Stimulated activated CD8-positive, alpha-beta memory T cell treated with anti-CD3 and anti-CD28 coated beads, Interleukin-4, amount 100 ng/mL, for 4 hours (primary cell): ENCODE measurements at regions not wholly inside any gene's neighbourhood (a gene's known extent, or its start where the extent isn't known, plus 50 kb on each side); places are given as distances from the start of the nearest gene placed in this dataset.
"Not testable (repeated sequence)": the region's sequence is repeated elsewhere in the genome, so short reads cannot be mapped to it uniquely, and the experiment has no call there.

Experiments used
- DNase-seq, 2 donors: peaks; one replicate each; pipeline ENCODE4 v3.0.0-alpha.2; 2020; ENCODE audit warnings: low read depth in 2 of 2, low spot score in 1 of 2

DNA sequence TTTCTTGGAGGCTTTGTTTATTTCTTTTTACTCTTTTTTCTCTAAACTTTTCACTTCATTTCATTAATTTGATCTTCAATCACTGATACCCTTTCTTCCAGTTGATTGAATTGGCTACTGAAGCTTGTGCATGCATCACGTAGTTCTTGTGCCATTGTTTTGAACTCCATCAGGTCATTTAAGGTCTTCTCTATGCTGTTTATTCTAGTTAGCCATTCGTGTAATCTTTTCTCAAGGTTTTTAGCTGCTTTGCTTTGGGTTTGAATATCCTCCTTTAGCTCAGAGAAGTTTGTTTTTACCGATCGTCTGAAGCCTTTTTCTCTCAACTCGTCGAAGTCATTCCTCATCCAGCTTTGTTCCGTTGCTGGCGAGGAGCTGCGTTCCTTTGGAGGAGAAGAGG is 189.9 kb downstream of the TTC6 start:
- DNase-seq: not testable (repeated sequence)

DNA sequence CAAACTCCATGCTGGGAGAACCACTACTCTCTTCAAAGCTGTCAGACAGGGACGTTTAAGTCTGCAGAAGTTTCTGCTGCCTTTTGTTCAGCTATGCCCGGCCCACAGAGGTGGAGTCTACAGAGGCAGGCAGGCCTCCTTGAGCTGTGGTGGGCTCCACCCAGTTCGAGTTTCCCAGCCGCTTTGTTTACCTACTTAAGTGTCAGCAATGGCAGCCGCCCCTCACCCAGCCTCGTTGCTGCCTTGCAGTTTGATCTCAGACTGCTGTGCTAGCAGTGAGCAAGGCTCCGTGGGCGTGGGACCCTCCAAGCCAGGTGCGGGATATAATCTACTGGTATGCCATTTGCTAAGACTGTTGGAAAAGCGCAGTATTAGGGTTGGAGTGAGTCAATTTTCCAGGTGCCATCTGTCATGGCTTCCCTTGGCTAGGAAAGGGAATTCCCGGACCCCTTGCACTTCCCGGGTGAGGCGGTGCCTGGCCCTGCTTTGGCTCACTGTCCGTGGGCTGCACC is 190.7 kb downstream of the TTC6 start:
- DNase-seq: not testable (repeated sequence)

DNA sequence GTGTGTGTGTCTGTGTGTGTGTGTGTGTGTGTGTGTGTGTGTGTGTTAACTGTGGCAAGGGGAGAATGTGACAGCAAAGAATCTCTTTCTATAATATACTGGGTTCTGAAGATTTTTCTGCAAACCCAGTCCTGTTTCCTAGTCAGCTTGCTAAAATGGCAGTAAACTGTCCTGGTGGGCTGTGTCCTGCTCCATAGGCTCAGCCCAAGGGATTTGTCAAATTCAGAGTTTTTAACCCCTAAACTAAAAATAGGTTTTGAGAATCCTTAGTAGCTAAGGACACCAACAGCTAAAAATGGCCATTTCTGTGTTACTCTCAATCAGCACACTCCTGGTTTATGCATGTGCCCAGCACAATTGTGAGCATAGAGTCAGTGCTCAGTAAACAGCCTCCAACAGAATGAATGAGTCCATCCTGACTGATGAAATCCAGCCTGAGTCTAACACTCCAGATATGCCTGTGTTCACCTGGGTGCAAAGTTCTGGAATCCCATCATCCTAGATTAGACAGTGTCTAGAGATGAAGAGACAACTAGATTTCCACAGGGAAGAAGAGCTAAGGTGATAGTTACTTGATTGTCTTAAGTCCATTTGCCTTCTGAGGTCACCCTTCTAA is 192.6 kb downstream of the TTC6 start:
- DNase-seq: no peak

DNA sequence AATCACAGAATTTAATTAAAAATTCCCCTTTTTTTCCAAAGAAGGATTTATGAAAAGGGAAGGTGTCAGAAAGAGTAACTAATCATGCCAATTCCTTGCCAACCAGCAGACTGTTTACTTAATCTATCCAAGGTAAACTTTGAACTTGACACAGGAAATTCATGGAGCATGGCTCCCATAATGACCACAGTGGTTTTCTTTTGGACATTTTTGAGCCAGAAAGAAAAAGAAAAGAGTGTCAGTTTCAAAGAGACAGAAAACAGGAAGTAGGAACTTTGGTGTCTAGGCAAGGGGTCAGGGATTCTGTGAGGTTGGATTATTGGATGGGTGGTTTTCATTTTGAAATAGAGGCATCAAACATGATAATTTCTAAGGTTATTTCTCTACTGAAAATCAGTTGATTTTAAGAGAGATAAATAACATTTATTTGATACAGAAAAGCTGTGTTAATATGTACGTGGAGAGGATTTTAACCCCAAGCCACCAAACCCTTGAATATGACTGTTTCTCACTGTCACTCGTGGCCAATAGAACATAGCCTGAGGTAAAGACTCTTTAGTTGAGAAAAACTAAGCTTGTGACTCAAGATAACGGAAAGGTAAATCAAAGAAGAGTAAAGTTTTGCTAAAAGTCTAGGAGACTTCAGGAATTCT is 196.1 kb downstream of the TTC6 start:
- no peak for DNase-seq

DNA sequence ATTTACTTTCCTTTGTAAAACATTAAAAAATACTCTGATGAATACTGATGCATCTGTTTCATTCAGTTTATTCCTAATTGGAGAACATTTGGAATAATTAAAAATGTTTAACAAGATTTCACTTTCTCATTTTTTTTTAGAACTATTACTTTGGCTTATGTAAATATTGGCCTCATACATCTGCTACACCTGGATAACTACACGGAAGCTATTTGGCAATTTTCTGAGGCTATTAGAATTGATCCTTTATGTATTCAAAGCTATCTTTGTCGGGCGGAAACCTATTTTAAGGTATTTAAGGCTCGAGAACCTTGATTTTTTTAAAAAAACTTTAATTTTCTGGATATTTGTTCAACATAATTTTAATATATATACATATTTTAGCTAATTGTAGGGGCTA is 196.7 kb downstream of the TTC6 start:
- no peak for DNase-seq

DNA sequence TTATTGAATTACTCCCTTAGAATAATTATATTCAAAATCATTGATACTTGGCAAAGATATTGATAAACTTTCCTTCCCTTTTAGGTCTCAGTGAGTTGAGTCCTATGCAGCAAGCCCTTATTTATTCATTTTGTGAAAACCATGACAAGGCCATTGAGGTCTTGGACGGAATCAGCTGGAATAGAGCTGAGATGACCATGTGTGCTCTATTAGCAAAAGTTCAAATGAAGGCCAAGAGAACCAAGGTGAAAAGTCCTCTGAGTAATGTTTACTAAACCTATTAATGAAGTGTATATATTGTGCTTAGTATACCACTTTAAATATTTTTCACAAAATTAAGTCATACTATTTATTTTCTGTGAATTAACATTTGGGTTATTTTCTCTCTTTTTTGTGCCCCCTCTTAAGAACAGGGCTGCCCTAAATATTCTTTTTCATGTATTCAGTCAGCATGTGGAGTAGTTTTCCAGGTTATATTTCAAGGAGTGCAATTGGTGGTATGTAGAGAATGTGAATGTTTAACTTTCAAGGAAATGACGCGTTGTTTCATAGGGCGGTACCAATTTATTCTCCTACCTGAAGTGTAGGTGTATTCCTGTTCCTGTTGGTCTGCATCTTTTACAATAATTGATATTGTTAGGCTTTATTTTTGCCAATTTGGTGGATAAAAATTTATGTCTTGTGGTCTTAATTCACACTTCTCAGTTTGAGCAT is 201.4 kb downstream of the TTC6 start:
- DNase-seq: no peak

DNA sequence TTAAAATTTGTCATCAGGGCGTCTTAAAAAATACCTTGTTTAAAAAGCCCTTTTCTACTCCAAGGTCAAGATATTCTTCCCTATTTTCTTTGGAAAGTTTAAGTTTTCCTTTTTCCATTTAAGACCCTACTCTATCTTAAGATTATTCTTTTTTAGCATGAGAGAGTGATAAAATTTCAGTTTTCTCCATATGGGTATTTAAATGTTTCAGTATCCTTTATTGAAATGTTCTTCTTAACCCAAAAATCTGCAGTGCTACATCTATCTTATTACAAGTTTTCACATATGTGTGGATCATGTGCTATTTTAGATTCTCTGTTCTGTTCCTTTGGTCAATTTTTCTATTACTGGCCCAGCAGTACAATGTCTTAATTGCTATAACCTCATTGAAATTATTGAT is 202.2 kb downstream of the TTC6 start:
- DNase-seq: no peak

DNA sequence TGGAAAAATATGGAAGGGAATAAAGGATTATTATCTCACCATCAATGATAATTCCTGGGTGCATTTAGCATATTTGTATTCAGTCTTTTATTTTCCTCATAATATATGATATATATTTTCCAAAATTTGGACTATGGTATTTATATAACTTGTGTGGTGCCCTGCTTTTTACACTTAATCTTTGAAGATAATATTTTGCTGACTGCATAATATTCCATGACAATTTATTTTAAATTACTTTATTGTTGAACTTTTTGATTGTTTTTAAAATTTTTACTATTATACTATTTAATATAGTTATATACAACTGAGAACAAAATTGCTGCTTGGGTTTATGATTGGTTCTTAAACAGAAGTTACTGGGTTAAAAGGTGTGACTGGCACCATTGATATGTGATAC is 212.3 kb downstream of the TTC6 start:
- DNase-seq: no peak

DNA sequence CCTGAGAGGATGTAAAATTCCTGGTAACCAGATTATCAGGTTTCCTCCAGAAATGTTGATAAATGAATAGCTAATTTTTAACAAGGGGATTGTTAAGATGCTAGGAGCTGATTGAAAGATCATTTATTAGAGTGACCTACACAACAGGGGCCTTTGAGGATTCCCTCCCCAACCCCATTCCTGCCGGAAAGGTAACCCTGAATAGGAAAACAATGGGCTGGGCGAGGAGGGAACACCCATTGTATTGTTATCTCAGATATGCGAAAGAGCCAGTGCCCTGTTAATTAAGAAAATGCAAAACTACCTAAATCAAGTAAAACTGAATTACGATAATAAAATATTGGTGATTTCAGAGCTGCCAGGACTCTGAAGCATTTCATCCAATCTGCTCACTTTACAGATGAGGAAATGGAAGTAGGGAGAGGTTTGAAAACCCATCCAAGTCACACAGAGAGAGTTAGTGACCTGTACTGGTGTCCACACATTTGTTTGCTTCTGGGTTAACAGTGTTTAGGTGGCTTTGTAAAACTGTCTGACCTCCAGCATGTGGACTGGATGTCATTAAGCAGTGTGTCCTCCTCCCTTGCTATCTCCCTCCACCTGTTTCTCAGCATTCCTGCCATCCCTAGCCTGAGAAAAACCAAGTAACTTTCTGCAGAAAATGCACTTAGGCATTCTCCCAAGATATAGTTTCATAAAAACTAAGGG is 214.8 kb downstream of the TTC6 start:
- no peak for DNase-seq

DNA sequence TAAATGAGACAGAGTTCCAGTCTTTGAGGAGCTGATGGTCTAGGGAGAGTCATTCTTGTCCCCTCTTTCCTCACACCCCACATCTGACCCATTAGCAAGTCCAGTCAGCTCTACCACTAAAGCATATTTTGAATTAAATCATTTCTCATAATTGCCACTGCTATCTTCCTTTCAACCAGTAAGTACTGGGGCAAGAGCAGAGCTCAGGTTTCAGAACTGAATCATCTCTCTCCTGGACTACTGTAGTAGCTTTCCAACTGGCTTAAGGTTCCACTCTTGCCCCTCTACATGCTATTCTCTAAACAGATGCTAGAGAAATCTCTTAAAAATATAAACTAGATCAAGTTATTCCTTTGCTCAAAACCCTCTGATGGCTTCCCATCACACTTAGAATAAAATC is 218.3 kb downstream of the TTC6 start:
- DNase-seq: no peak

DNA sequence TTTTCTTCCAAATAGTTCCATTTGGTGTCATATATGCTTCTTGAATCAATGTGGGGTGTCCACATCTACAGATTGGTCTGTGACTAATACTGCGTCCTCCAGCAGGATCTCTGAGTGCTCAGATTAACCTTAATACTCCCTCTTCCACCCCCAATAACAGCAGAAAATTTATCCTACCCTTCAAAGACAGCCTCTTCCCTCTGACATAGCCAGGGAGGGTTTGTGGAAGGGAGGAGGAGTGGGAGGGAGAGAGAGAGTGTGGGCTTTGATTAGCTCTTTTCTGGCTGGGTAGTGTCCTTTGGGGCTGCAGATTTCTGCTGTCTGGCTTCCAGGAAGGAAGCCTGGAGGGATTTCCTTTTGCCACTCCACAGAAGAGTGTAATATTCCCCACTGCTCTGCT is 220.7 kb downstream of the TTC6 start:
- DNase-seq: no peak

DNA sequence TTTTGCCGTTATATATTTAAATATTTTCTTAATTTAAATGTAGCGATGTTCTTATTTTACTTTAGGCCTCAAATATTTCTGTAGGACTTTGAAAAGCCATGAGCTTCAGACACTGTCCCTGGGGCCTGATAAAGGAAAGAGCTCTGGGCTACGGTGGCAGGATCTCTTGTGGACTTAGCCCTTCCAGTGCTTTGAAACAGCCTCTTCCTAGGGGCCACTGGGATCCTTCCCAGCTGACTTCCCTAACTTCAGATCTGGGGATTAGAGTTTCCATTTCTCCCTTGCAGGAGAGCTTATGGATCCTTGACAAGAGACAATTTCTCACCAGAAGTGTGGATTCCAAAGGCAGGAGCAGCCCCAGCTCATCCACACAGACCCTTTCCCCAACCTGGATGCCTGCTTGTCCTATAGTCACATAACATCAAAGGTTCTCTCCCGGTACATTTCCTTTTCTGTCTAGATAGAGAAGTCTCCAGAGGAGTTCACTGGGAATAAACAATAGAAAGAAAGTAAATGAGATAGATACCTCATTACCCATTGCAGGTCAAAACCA is 221.4 kb downstream of the TTC6 start:
- DNase-seq: no peak

DNA sequence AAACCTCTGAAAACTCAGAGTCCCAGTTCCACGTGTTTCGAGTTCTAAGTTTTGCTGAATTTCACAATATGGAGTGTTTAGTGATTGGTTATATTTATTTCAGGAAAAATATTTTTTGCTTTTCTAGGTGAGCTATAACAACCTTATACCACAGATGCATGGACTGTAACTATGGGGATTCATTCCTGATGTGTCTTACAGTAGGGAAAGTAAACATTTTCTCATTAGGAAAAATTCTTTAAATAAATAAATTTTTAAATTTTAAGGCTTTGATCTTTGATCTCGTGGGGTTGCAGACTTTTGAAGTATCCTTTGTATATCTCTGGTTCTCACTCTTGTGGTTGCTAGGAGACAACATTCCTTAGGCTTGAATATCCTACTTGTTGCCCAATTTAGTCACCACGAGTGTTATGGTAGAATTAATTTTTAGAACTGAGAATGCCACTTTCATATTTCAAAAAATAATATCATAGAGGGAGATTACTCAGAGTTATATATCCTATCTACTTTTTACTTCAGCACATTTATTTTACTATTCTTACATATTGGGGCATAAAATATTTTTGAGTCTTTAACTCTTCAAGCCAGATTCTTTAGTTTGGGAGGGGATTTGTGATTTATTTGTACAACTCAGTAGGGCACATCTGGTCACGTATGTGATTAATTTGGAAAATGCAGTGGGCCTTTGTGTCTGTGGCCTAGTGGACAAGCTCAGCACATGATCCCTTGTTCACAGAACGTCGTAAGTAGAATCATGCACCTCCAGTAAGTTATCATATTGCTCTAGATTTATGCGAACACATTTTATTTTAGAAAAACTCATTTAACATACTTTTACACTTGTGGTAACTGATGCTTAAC is 224.0 kb downstream of the TTC6 start:
- DNase-seq: no peak

DNA sequence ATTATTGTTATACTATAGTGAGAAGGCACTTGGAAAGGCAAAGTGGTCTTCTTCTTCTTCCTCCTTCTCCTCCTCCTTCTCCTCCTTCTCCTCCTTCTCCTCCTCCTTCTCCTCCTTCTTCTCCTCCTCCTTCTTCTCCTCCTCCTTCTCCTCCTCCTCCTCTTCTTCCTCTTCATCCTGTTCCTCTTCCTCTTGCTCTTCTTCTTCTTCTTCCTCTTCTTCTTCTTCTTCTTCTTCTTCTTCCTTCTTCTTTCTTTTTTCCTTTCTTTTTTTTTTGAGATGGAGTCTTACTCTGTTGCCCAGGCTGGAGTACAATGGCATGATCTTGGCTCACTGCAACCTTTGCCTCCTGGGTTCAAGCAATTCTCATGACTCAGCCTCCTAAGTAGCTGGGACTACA is 225.4 kb downstream of the TTC6 start:
- DNase-seq: not testable (repeated sequence)

DNA sequence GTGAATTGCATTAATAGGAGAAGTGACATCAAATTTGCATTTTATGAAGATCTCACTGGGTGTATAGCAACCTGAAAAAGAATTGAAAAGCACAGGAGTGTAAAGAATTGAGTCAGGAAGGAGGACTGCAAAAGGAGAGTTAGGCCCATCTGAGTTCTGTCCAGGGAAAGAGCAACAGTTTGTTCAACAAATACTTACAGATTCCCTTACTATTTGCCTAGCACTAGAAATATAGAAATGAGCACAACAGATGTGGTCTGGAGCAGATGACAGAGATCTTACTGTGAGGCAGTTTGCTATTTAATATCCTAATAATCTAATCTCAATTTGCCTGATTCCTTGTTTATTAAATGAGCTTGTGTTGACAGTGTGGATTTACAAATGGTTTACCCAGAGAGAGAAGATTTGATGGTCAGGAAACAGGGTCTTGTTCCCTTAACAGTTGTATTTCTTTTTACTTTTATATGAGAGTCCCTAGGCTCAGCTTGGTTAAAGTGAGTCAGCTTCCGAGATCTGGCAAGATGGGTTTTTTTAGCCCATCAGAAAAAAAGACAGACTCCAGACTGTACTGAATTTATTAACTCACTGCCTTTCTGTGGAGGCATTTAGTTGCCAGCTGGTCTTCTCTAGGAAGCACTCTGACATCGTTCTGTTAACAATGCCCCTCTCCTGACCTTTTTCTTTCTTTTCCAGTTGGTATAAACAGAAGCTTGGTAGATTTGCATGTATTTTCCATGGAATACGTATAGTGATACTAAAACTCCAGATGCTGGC is 229.7 kb downstream of the TTC6 start:
- DNase-seq: no peak

DNA sequence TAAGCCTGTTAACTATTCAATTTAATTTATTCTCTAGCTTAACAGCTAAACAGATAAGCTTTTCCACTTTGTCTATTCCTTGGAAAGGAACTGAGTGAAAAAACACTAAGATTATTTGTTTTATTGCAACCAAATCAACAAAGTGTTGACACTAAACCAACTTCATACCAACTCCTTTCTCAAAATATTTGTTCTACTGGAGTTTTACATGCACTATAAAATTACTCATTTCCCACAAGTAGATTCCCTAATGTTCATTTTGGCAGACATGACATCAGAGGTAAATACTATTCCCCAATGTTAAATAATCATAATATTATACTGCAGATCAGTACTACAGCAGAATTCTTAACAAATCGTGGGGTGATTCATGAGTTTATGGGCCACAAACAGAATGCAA is 231.4 kb downstream of the TTC6 start:
- DNase-seq: no peak

DNA sequence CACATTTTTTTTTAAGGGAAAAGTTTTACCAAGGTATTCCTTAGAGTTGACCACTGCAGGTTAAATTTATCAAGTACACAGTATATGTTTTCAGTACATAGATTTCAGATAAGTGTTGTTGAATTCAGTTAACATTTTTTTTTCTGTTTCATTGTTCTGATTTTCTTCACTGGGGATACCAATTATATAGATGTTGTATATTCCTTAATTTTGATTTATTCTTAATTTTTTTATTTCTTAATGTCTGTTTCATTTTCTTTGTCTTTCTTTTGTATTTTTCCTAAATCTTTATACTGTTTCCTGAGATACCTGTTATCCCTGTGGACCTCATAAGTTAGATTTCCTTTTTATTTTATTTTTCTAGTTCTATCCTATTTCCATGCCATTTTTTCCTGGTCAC is 234.8 kb downstream of the TTC6 start:
- DNase-seq: no peak

DNA sequence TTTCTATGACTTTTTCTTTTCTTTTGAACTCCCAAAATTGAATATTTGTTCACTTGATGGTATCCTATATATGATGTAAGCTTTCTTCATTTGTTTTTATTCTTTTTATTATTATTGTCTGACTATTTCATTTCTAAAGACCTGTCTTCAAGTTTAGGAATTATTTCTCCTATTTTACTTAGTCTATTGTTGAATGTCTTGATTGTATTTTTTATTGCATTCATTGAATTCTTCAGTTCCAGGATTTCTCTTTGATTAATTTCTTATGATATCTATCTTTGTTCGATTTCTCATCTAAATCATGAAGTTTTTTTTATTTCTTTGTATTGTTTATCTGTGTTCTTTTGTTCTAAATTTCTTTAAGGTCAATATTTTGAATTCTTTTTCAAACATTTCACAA is 238.8 kb downstream of the TTC6 start:
- no peak for DNase-seq

DNA sequence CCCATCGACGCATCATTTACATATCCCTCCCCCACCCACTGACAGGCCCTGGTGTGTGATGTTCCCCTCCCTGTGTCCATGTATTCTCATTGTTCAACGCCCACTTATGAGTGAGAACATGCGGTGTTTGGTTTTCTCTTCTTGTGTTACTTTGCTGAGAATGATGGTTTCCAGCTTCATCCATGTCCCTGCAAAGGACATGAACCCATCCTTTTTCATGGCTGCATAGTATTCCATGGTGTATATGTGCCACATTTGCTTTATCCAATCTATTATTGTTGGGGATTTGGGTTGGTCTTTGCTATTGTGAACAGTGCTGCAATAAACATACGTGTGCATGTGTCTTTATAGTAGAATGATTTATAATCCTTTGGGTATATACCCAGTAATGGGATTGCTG is 243.3 kb downstream of the TTC6 start:
- DNase-seq: not testable (repeated sequence)

DNA sequence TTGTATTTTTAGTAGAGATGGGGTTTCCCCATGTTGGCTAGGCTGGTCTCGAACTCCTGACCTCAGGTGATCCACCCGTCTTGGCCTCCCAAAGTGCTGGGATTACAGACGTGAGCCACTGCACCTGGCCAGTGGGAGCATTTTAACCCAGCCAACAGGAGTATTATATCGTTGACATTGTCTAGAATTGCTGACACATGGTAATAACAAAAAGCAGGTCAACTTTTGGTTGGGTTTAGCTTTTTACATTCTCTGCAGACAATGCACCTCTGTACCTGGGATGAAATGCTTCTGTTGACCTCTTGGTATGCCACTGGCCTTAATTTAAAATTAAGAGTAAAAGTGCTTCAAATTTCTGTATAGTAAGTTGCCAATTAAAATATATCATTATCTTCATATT is 245.6 kb downstream of the TTC6 start:
- DNase-seq: not testable (repeated sequence)
